OCI-LY1 (cell line): ENCODE measurements at regions not wholly inside any gene's neighbourhood (a gene's known extent, or its start where the extent isn't known, plus 50 kb on each side); places are given as distances from the start of the nearest gene placed in this dataset.
"Not testable (repeated sequence)": the region's sequence is repeated elsewhere in the genome, so short reads cannot be mapped to it uniquely, and the experiment has no call there.

Source experiments
- EZH2 ChIP-seq: fragments of 200-600 bp; sonication (generic), shearing (Covaris generic); IDR thresholded peaks from 2 replicates; pipeline ENCODE4 v1.8.0; 2017; ENCODE audit warnings: borderline replicate concordance, mixed run types, mild to moderate bottlenecking, antibody characterized with exemption, low read length, moderate library complexity, mixed read lengths
- TF ChIP-seq, protein P1 (sequence below): fragments of 200-600 bp; sonication (generic), shearing (Covaris generic); IDR thresholded peaks from 2 replicates; pipeline ENCODE4 v1.5.1; 2017; ENCODE audit warnings: mild to moderate bottlenecking, antibody characterized with exemption, low read length, moderate library complexity, mixed read lengths

GRCh38 chr16:16550824-16551223, 171.9 kb downstream of the NPIPA7 start:
- not testable (repeated sequence) for TF ChIP-seq EZH2
- TF ChIP-seq, protein P1, sequence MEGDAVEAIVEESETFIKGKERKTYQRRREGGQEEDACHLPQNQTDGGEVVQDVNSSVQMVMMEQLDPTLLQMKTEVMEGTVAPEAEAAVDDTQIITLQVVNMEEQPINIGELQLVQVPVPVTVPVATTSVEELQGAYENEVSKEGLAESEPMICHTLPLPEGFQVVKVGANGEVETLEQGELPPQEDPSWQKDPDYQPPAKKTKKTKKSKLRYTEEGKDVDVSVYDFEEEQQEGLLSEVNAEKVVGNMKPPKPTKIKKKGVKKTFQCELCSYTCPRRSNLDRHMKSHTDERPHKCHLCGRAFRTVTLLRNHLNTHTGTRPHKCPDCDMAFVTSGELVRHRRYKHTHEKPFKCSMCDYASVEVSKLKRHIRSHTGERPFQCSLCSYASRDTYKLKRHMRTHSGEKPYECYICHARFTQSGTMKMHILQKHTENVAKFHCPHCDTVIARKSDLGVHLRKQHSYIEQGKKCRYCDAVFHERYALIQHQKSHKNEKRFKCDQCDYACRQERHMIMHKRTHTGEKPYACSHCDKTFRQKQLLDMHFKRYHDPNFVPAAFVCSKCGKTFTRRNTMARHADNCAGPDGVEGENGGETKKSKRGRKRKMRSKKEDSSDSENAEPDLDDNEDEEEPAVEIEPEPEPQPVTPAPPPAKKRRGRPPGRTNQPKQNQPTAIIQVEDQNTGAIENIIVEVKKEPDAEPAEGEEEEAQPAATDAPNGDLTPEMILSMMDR = not testable (repeated sequence)
